ENCODE measurements at regions not wholly inside any gene's neighbourhood (a gene's known extent, or its start where the extent isn't known, plus 50 kb on each side); places are given as distances from the start of the nearest gene placed in this dataset.

DNA sequence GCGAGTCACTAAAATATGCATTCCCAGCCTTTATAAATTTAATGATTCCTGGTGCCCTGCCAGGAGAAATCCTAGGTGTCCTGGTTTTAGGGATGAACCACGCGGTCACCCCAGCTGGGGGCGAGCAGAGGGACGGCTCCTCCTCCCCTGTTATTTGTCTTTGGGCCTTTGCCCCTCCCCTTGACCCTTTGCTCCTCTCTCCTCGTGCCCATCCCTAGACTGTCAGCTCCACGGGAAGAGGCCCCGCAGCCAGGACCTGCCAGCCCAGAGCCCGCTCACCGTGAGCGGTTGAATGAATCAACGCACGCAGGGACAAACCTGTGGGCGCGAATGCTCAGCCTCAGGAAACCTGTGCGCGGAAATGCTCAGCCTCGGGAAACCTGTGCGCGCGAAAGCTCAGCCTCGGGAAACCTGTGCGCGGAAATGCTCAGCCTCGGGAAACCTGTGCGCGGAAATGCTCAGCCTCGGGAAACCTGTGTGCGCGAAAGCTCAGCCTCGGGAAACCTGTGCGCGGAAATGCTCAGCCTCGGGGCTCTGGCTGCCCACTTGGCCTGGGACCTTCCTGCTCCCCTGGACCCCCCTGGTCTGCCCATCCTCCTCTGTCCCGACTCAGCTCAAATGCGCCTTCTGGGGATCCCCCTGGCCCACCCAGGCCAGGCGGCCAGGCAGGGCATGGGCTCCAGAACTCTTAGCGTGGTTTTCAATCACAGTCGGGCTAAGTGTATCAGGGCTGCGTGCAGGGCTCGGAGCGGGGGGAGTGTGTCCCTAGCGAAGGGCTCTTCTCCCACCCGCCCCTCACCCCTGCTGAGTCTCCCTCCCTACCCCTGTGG, 140.5 kb upstream of the COL5A1 start:
- no peak overlapping the region for H3K27ac Mint-ChIP-seq
- no peaks in the 10 kb centered on the region for H3K36me3 Mint-ChIP-seq
- DNase-seq (ENCODE audit: low spot score in 2 of 2, unreplicated experiment in 2 of 2) = no peak
- H3K27me3 Mint-ChIP-seq (ENCODE audit: low read depth) = no peaks in the 10 kb centered on the region
- H3K9me3 Mint-ChIP-seq = no peaks in the 10 kb centered on the region
- TF ChIP-seq CTCF (IDR thresholded peaks at IDR 0.05; ENCODE audit: unreplicated experiment) = no peak
- H3K4me3 Mint-ChIP-seq = no peak overlapping the region
- peaks cover 13% of the 10 kb centered on the region for H3K4me1 Mint-ChIP-seq

GRCh38 chr9:134501761-134502265, 139.8 kb upstream of the COL5A1 start:
- H3K9me3 Mint-ChIP-seq = no peaks in the 10 kb centered on the region
- H3K27ac Mint-ChIP-seq = no peak overlapping the region
- H3K4me3 Mint-ChIP-seq = no peak overlapping the region
- H3K36me3 Mint-ChIP-seq = no peaks in the 10 kb centered on the region
- TF ChIP-seq CTCF (IDR thresholded peaks at IDR 0.05; ENCODE audit: unreplicated experiment) = no peak
- peaks cover 13% of the 10 kb centered on the region for H3K4me1 Mint-ChIP-seq
- no peaks in the 10 kb centered on the region for H3K27me3 Mint-ChIP-seq (ENCODE audit: low read depth)
- no peak for DNase-seq (ENCODE audit: low spot score in 2 of 2, unreplicated experiment in 2 of 2)

DNA sequence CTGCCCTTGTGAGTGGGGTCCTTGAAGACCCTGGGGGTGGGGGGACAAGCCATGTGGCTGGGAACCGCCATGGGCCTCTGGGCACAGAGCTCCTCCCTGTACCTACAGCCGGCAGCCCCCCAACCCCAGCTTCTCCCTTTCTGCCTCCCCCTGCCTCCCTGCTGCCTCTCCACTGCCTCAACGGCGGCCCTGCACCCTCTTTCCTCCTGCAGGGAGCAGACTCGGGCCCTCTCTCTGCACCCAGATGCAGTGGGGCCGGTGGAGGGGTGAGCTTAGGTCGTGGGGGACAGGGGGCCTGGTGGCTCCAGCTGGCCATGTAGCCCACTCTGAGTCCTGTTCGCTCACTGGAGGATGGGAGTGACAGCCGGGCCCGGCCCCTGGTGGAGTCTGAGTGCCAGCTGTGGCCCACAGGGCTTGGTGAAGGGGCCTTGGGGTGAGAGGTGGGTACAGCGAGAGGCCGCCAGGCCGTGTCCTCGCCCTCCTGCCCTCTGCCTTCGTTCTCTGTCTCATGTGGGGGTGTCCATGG, 139.3 kb upstream of the COL5A1 start:
- peaks cover 12% of the 10 kb centered on the region for H3K4me1 Mint-ChIP-seq
- DNase-seq (ENCODE audit: low spot score in 2 of 2, unreplicated experiment in 2 of 2) = no peak
- no peak for TF ChIP-seq CTCF (IDR thresholded peaks at IDR 0.05; ENCODE audit: unreplicated experiment)
- H3K36me3 Mint-ChIP-seq = no peaks in the 10 kb centered on the region
- peak overlapping the region; percentile 96 for H3K27ac Mint-ChIP-seq
- H3K27me3 Mint-ChIP-seq (ENCODE audit: low read depth) = peaks cover 3% of the 10 kb centered on the region
- H3K4me3 Mint-ChIP-seq = no peak overlapping the region
- no peaks in the 10 kb centered on the region for H3K9me3 Mint-ChIP-seq

- TF ChIP-seq CTCF (IDR thresholded peaks at IDR 0.05; ENCODE audit: unreplicated experiment) = no peak
- Mint-ChIP-seq H3K4me1 (peaks cover 7% of the 10 kb centered on the region), H3K27ac (peak overlapping the region; percentile 96), H3K36me3 (no peaks in the 10 kb centered on the region), H3K4me3 (no peak overlapping the region), H3K27me3 (ENCODE audit: low read depth) (peaks cover 4% of the 10 kb centered on the region), H3K9me3 (no peaks in the 10 kb centered on the region)
- DNase-seq (ENCODE audit: low spot score in 2 of 2, unreplicated experiment in 2 of 2) = peak; percentile 58 to 68
These were observed 138.8 kb upstream of the COL5A1 start for GRCh38 chr9:134502809-134503211.

DNA sequence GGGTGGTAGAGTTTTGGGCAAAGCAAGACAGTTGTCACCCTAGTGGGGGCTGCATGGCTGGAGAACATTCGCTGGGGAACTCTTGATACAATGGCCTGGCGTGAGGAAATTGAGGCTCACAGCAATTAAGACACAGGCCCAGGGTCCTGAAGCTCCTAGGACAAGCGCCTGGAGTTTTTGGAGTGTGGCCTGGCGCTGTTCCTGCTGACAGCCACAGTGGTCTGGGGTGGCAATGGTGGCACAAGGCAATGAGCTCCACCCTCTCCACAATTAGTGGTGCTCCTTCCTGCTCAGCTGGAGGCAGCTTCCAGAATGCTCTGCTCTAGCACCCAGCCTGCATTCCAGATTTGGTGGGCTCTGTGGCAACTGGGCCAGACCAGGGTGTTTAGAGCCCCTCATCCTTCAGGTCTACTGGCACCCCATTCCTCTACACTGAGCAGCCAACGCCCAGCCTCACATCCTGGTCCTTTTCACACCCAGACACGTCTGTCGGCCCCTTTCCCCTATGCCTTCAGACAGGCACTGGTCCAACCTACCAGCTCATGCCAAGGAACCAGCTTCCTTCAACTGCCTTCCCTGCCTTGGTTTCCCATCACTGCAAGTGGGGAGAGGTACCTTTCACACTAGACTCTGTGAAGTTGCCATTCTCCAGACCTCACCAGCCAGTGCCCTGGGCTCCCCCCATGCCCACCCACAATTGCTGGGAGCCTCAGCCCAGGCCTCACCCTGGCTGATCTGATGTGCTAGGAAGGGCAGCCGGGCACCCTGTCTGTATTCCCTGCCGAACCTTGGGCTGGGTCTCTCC, 138.1 kb upstream of the COL5A1 start:
- Mint-ChIP-seq H3K9me3 (no peaks in the 10 kb centered on the region), H3K4me3 (no peak overlapping the region), H3K36me3 (no peaks in the 10 kb centered on the region), H3K27me3 (ENCODE audit: low read depth) (peaks cover 8% of the 10 kb centered on the region), H3K27ac (peak overlapping the region; percentile 96), H3K4me1 (peaks cover 5% of the 10 kb centered on the region)
- TF ChIP-seq CTCF (IDR thresholded peaks at IDR 0.05; ENCODE audit: unreplicated experiment) = no peak
- no peak for DNase-seq (ENCODE audit: low spot score in 2 of 2, unreplicated experiment in 2 of 2)

Measured in mesothelial cell of epicardium (in vitro differentiated cells).